Amniotic stem cell (primary cell): ENCODE measurements at regions not wholly inside any gene's neighbourhood (a gene's known extent, or its start where the extent isn't known, plus 50 kb on each side); places are given as distances from the start of the nearest gene placed in this dataset.
"Not testable (repeated sequence)": the region's sequence is repeated elsewhere in the genome, so short reads cannot be mapped to it uniquely, and the experiment has no call there.

Experiments used
- DNase-seq: peaks from one replicate; lab custom pipeline; 2025; lab: John Stamatoyannopoulos, UW

GRCh38 chr5:91315701-91316100 is 67.4 kb downstream of the ARRDC3 start:
- DNase-seq: no peak

GRCh38 chr5:91313757-91314673 is 69.1 kb downstream of the ARRDC3 start:
- DNase-seq: peak; percentile 81

- no peak for DNase-seq
Observed at GRCh38 chr5:91312698-91313097, 70.4 kb downstream of the ARRDC3 start.

- peak; percentile 86 for DNase-seq
Observed at GRCh38 chr5:91311697-91312501, 71.2 kb downstream of the ARRDC3 start.

- DNase-seq: no peak
Observed at GRCh38 chr5:91311168-91311696, 71.9 kb downstream of the ARRDC3 start.

GRCh38 chr5:91308157-91308556 is 75.0 kb downstream of the ARRDC3 start:
- DNase-seq: not testable (repeated sequence)

- no peak for DNase-seq
Observed at GRCh38 chr5:91307048-91307447, 76.1 kb downstream of the ARRDC3 start.

- no peak for DNase-seq
Observed at GRCh38 chr5:91306497-91306896, 76.6 kb downstream of the ARRDC3 start.

GRCh38 chr5:91305640-91306039 is 77.5 kb downstream of the ARRDC3 start:
- no peak for DNase-seq

- DNase-seq: not testable (repeated sequence)
Observed at GRCh38 chr5:91304015-91304414, 79.1 kb downstream of the ARRDC3 start.

- no peak for DNase-seq
Observed at GRCh38 chr5:91302958-91303357, 80.2 kb downstream of the ARRDC3 start.

GRCh38 chr5:91302305-91302704 is 80.8 kb downstream of the ARRDC3 start:
- no peak for DNase-seq

- no peak for DNase-seq
Observed at GRCh38 chr5:91301106-91301846, 81.8 kb downstream of the ARRDC3 start.

GRCh38 chr5:91297994-91298393 is 85.1 kb downstream of the ARRDC3 start:
- DNase-seq: no peak

GRCh38 chr5:91296674-91297143 is 86.4 kb downstream of the ARRDC3 start:
- DNase-seq: no peak

- not testable (repeated sequence) for DNase-seq
Observed at GRCh38 chr5:91296102-91296501, 87.0 kb downstream of the ARRDC3 start.

GRCh38 chr5:91293131-91293530 is 90.0 kb downstream of the ARRDC3 start:
- no peak for DNase-seq

GRCh38 chr5:91291628-91292569 is 91.2 kb downstream of the ARRDC3 start:
- DNase-seq: no peak

GRCh38 chr5:91288118-91288916 is 94.8 kb downstream of the ARRDC3 start:
- no peak for DNase-seq

GRCh38 chr5:91285062-91285461 is 98.1 kb downstream of the ARRDC3 start:
- not testable (repeated sequence) for DNase-seq
